T-cell (primary cell): ENCODE measurements at regions not wholly inside any gene's neighbourhood (a gene's known extent, or its start where the extent isn't known, plus 50 kb on each side); places are given as distances from the start of the nearest gene placed in this dataset.
"Not testable (repeated sequence)": the region's sequence is repeated elsewhere in the genome, so short reads cannot be mapped to it uniquely, and the experiment has no call there.

Experiments
- ATAC-seq, 4 experiments: fragments of 200-7000 bp in 3 of 4; fragments of 150-1000 bp in 1 of 4; cut with Tn5 transposase; replicated peaks in 1 of 4; 1 replicate in 3 of 4; 2 replicates in 1 of 4; pipeline ENCODE4 v1.10.0; 2021; ENCODE audit warnings: moderate library complexity in 3 of 4, mild to moderate bottlenecking in 2 of 4, moderate number of reproducible peaks in 1 of 4
- CTCF ChIA-PET, 2 donors: fragments of 300-600 bp; sonication (Branson Sonifier 250); formaldehyde crosslinking; loops; one replicate each; lab custom pipeline; 2022; ENCODE audit warnings: antibody characterized with exemption in 2 of 2; lab: Charles Lee
- POLR2A ChIA-PET, 2 donors: fragments of 300-600 bp; sonication (Branson Sonifier 250); formaldehyde crosslinking; loops; one replicate each; lab custom pipeline; 2022; ENCODE audit warnings: antibody characterized with exemption in 2 of 2; lab: Charles Lee
- DNase-seq, 35 experiments: peaks; one replicate each; pipeline versions ENCODE4 v3.0.0 to v3.0.0-alpha.2; 2013 to 2023
- H3K27ac ChIP-seq: one replicate; pipeline ENCODE4 v1.5.1; 2013; ENCODE audit warnings: low read length
- H3K27me3 ChIP-seq, 2 experiments: replicated peaks in 1 of 2; 1 replicate in 1 of 2; 2 replicates in 1 of 2; pipeline versions ENCODE4 v1.6.1 to v1.7.0; 2013; ENCODE audit warnings: low read length in 1 of 2, mixed read lengths in 1 of 2; ENCODE audit not compliant: control insufficient read depth in 2 of 2, insufficient read depth in 2 of 2; ENCODE audit errors: extremely low read depth in 1 of 2
- H3K36me3 ChIP-seq, 2 donors: 1 replicate in 1 of 2; 2 replicates in 1 of 2; pipeline versions ENCODE4 v1.6.1 to v1.7.0; 2013; ENCODE audit warnings: low read length in 1 of 2; ENCODE audit not compliant: control insufficient read depth in 2 of 2, insufficient read depth in 1 of 2; ENCODE audit errors: extremely low read depth in 1 of 2
- H3K4me1 ChIP-seq, 2 experiments: 1 replicate in 1 of 2; 2 replicates in 1 of 2; pipeline versions ENCODE4 v1.6.1 to v1.7.0; 2013; ENCODE audit warnings: low read length in 2 of 2, mixed read lengths in 1 of 2; ENCODE audit not compliant: insufficient read depth in 2 of 2, control insufficient read depth in 1 of 2; ENCODE audit errors: extremely low read depth in 1 of 2
- H3K4me3 ChIP-seq, 2 donors: 1 replicate in 1 of 2; 2 replicates in 1 of 2; pipeline versions ENCODE4 v1.5.1 to v1.7.0; 2013; ENCODE audit warnings: mild to moderate bottlenecking in 2 of 2, low read length in 1 of 2, moderate library complexity in 1 of 2; ENCODE audit not compliant: control insufficient read depth in 1 of 2; ENCODE audit errors: extremely low read depth in 1 of 2
- H3K9me3 ChIP-seq: 2 replicates; pipeline ENCODE4 v1.7.0; 2013
- H3K27ac Mint-ChIP-seq, 2 donors: one replicate each; pipeline ENCODE4 v1.8.0; 2020 to 2021; ENCODE audit warnings: mild to moderate bottlenecking in 2 of 2, mixed read lengths in 2 of 2
- H3K27me3 Mint-ChIP-seq, 2 donors: one replicate each; pipeline ENCODE4 v1.8.0; 2021 to 2022; ENCODE audit warnings: mixed read lengths in 2 of 2
- H3K36me3 Mint-ChIP-seq: one replicate; pipeline ENCODE4 v1.8.0; 2021; ENCODE audit warnings: mixed read lengths
- H3K4me1 Mint-ChIP-seq, 3 donors: one replicate each; pipeline ENCODE4 v1.8.0; 2020 to 2022; ENCODE audit warnings: mixed read lengths in 3 of 3, mild to moderate bottlenecking in 1 of 3
- H3K4me3 Mint-ChIP-seq, 3 donors: one replicate each; pipeline ENCODE4 v1.8.0; 2020 to 2022; ENCODE audit warnings: mild to moderate bottlenecking in 3 of 3, mixed read lengths in 3 of 3, moderate library complexity in 3 of 3
- H3K9me3 Mint-ChIP-seq, 3 donors: one replicate each; pipeline ENCODE4 v1.8.0; 2020 to 2022; ENCODE audit warnings: mixed read lengths in 3 of 3
- WGBS: methylation state at CpG from one replicate; pipeline ENCODE4 v1.1.5; 2013; ENCODE audit warnings: missing lambda C conversion rate; ENCODE audit not compliant: insufficient coverage; 5-methylcytosine and 5-hydroxymethylcytosine counted together

- H3K4me1 ChIP-seq = peaks cover 3 to 31% of the 10 kb centered on the region in 2 experiments
- POLR2A ChIA-PET, H3K36me3 Mint-ChIP-seq, H3K4me3 Mint-ChIP-seq, H3K27me3 ChIP-seq, H3K9me3 ChIP-seq, H3K27ac Mint-ChIP-seq, ATAC-seq, CTCF ChIA-PET, H3K27me3 Mint-ChIP-seq, DNase-seq, H3K36me3 ChIP-seq, H3K4me3 ChIP-seq, H3K9me3 Mint-ChIP-seq: not testable (repeated sequence)
- peak overlapping the region; percentile 63 for H3K27ac ChIP-seq
- H3K4me1 Mint-ChIP-seq = peaks cover 3 to 40% (median 19%) of the 10 kb centered on the region in 3 donors
- no CpG with 5 or more reads among the region's 7 CpGs for WGBS
Measured at GRCh38 chr2:87514515-87514914, 233.4 kb upstream of the PLGLB2 start.

- H3K36me3 Mint-ChIP-seq, H3K9me3 Mint-ChIP-seq, POLR2A ChIA-PET, H3K27me3 ChIP-seq, H3K27me3 Mint-ChIP-seq, H3K36me3 ChIP-seq, H3K9me3 ChIP-seq, CTCF ChIA-PET, H3K4me3 ChIP-seq: not testable (repeated sequence)
- peak overlapping the region; percentile 86 to 99 for H3K27ac Mint-ChIP-seq
- H3K4me1 ChIP-seq = peaks cover 3 to 32% of the 10 kb centered on the region in 2 experiments
- H3K4me1 Mint-ChIP-seq = peaks cover 3 to 42% (median 19%) of the 10 kb centered on the region in 3 donors
- no CpG with 5 or more reads among the region's 2 CpGs for WGBS
- ATAC-seq (peak; percentile 59 to 75 (median 70)), DNase-seq (peak in 18 of 35 experiments; percentile 9 to 67 (median 22))
- H3K4me3 Mint-ChIP-seq = peak overlapping the region in 1 of 3 donors; percentile 69
- peak overlapping the region; percentile 63 for H3K27ac ChIP-seq
Measured at GRCh38 chr2:87515226-87515625, 232.7 kb upstream of the PLGLB2 start.

DNA sequence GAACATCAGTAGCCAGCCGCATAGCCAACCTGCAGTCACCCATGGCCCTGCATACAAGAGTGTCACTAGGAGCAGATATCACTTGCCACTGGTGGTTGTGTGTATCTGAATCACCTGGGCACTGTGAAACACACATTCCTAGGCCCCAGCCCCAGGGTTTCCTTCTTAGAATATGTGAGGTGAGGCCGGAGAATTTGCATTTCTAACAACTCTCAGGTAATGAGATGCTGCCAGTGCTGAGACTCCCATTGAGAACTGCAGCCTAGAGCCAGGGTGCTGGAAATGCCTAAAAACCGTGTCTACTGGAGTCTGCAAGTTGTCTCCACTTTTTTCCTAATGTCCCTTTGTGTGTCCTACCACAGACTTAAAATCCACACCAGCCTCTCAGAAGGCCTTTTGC is 232.0 kb upstream of the PLGLB2 start:
- H3K36me3 ChIP-seq, H3K9me3 Mint-ChIP-seq, H3K4me3 Mint-ChIP-seq, H3K27me3 Mint-ChIP-seq, POLR2A ChIA-PET, H3K9me3 ChIP-seq, H3K27me3 ChIP-seq, ATAC-seq, DNase-seq, H3K36me3 Mint-ChIP-seq, H3K4me3 ChIP-seq, CTCF ChIA-PET: not testable (repeated sequence)
- H3K27ac ChIP-seq = peak overlapping the region; percentile 29
- peak overlapping the region in 1 of 2 donors; percentile 57 for H3K27ac Mint-ChIP-seq
- H3K4me1 Mint-ChIP-seq = peaks cover 3 to 42% (median 19%) of the 10 kb centered on the region in 3 donors
- H3K4me1 ChIP-seq = peaks cover 0 to 36% of the 10 kb centered on the region in 2 experiments
- WGBS = no CpG with 5 or more reads among the region's 3 CpGs

GRCh38 chr2:87516369-87516967 is 231.4 kb upstream of the PLGLB2 start:
- H3K27me3 ChIP-seq, H3K27me3 Mint-ChIP-seq, H3K9me3 Mint-ChIP-seq, CTCF ChIA-PET, H3K4me3 Mint-ChIP-seq, DNase-seq, POLR2A ChIA-PET, H3K4me3 ChIP-seq, ATAC-seq, H3K36me3 ChIP-seq, H3K9me3 ChIP-seq, H3K36me3 Mint-ChIP-seq: not testable (repeated sequence)
- Histone ChIP-seq H3K27ac (peak overlapping the region; percentile 40), H3K4me1 (peaks cover 0 to 40% of the 10 kb centered on the region in 2 experiments)
- Mint-ChIP-seq H3K27ac (peak overlapping the region in 1 of 2 donors; percentile 97), H3K4me1 (peaks cover 3 to 45% (median 19%) of the 10 kb centered on the region in 3 donors)
- WGBS = 57% methylated on average over 1 of the region's 7 CpGs

DNA sequence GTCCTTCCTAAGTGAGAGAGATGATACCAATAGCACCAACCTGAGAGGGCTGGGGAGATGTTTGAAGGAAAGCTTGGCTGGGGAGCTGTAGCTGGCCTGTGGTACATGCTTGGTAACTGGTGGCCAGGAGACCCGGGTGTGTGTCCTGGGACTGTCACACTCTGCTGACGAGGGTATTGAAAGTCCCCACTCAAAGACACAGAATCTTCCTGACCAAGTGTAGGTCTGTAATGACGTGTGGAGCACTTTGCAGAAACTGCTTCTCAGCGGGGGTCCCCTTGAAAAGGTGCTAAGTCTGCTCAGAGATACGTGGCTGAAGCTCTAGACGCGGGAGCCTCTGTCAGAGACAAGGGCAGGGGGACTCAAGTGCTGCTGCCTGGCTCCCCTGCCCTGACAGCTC is 230.4 kb upstream of the PLGLB2 start:
- WGBS = no CpG with 5 or more reads among the region's 7 CpGs
- peaks cover 3 to 54% (median 19%) of the 10 kb centered on the region in 3 donors for H3K4me1 Mint-ChIP-seq
- H3K27ac Mint-ChIP-seq = peak overlapping the region; percentile 61 to 97
- peak overlapping the region; percentile 57 for H3K27ac ChIP-seq
- H3K36me3 Mint-ChIP-seq = peaks cover 12% of the 10 kb centered on the region
- H3K4me1 ChIP-seq = peaks cover 0 to 47% of the 10 kb centered on the region in 2 experiments
- H3K9me3 ChIP-seq, H3K27me3 ChIP-seq, H3K27me3 Mint-ChIP-seq, CTCF ChIA-PET, H3K36me3 ChIP-seq, POLR2A ChIA-PET, H3K4me3 Mint-ChIP-seq, H3K9me3 Mint-ChIP-seq, H3K4me3 ChIP-seq: not testable (repeated sequence)
- DNase-seq (peak in 4 of 35 experiments; percentile 15 to 27 (median 19)), ATAC-seq (peak in 1 of 4 experiments; percentile 16)

DNA sequence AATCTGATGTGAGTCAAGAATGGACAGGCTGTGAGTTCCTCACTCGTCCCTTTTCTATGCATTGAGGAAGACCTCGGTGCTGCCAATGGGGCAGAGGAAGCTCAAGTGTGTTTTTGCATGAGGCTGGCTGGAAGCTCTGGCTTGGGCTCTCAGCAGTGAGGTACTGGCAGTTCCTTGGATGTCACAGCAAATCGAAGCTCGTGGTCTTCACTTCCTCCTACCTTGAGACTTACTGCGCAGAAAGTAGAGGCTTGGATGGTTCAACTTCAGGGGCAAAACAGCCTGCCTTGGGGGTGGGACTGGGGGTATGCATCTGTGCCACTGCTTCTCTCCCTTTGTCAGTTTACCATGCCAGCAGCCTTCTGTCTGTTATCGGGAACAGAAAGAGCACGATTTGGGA is 229.8 kb upstream of the PLGLB2 start:
- not testable (repeated sequence) for H3K27me3 ChIP-seq, H3K4me3 Mint-ChIP-seq
- 80% methylated on average over 2 of the region's 7 CpGs for WGBS

More for the DNA sequence above, 229.8 kb upstream of the PLGLB2 start:
- Mint-ChIP-seq H3K27ac (peak overlapping the region; percentile 61 to 97), H3K36me3 (peaks cover 14% of the 10 kb centered on the region), H3K4me1 (peaks cover 3 to 55% (median 19%) of the 10 kb centered on the region in 3 donors)
- H3K4me3 ChIP-seq, H3K9me3 Mint-ChIP-seq, H3K9me3 ChIP-seq, POLR2A ChIA-PET, H3K27me3 Mint-ChIP-seq, H3K36me3 ChIP-seq, ATAC-seq, CTCF ChIA-PET: not testable (repeated sequence)
- DNase-seq = peak in 1 of 35 experiments; percentile 12
- Histone ChIP-seq H3K4me1 (peaks cover 0 to 50% of the 10 kb centered on the region in 2 experiments), H3K27ac (peak overlapping the region; percentile 63)
